Esophagus (tissue), 2 donors: ENCODE measurements at regions not wholly inside any gene's neighbourhood (a gene's known extent, or its start where the extent isn't known, plus 50 kb on each side); places are given as distances from the start of the nearest gene placed in this dataset.

Experiments
- H3K27ac ChIP-seq, 2 donors: one replicate each; pipeline ENCODE4 v1.5.1; 2013; ENCODE audit warnings: low read depth in 2 of 2, mild to moderate bottlenecking in 2 of 2, inconsistent platforms in 1 of 2, low read length in 1 of 2, moderate library complexity in 1 of 2
- H3K27me3 ChIP-seq, 2 donors: one replicate each; pipeline ENCODE4 v1.6.1; 2013; ENCODE audit warnings: low read length in 2 of 2, control low read depth in 1 of 2, mild to moderate bottlenecking in 1 of 2; ENCODE audit not compliant: insufficient read depth in 2 of 2, control insufficient read depth in 1 of 2
- H3K36me3 ChIP-seq, 2 donors: one replicate each; pipeline ENCODE4 v1.6.1; 2013; ENCODE audit warnings: low read length in 1 of 2; ENCODE audit not compliant: control insufficient read depth in 2 of 2, insufficient read depth in 2 of 2
- H3K4me1 ChIP-seq, 2 donors: one replicate each; pipeline ENCODE4 v1.6.1; 2013; ENCODE audit warnings: low read length in 1 of 2; ENCODE audit not compliant: control insufficient read depth in 2 of 2, insufficient read depth in 2 of 2
- H3K4me3 ChIP-seq, 2 donors: one replicate each; pipeline ENCODE4 v1.5.1; 2013; ENCODE audit warnings: low read length in 2 of 2, mild to moderate bottlenecking in 2 of 2, low read depth in 1 of 2, moderate library complexity in 1 of 2
- H3K9me3 ChIP-seq, 2 donors: one replicate each; pipeline ENCODE4 v1.6.1; 2013; ENCODE audit warnings: mild to moderate bottlenecking in 2 of 2, low read depth in 1 of 2, low read length in 1 of 2, moderate library complexity in 1 of 2; ENCODE audit not compliant: control insufficient read depth in 2 of 2, insufficient read depth in 1 of 2
- WGBS, 2 donors: extraction: QIAGEN DNeasy Blood & Tissue Kit; methylation state at CpG; one replicate each; pipeline ENCODE4 v1.1.7; 2013; 5-methylcytosine and 5-hydroxymethylcytosine counted together
- donor health status: healthy with polysubstance abuse.
- donor health status: Bipolar disorder and iron deficiency.

DNA sequence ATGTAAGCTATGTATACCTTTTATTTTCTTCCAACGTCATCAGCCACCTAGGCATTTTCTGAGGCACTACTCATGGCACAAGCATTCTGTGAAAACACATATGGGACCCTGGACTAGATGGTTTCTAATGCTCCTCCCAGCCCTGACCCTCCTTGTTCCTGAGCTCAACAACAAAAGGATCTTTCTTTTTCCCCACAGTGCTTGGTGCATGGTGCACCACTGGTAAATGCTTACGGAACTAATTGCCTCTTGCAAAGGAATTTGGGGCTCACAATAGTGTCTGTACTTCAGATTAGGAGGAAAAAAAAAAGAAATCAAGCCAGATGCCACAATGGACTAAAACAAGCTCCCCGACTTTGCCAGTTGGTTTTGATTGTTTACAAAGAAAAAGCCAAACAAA is 390.5 kb downstream of the PLPP3 start:
- Histone ChIP-seq H3K36me3 (no peaks in the 10 kb centered on the region), H3K27ac (no peak overlapping the region), H3K4me3 (no peak overlapping the region), H3K4me1 (no peaks in the 10 kb centered on the region), H3K9me3 (no peaks in the 10 kb centered on the region), H3K27me3 (no peaks in the 10 kb centered on the region)
- WGBS, 2 donors = 79% methylated on average over 3 of the region's 3 CpGs

DNA sequence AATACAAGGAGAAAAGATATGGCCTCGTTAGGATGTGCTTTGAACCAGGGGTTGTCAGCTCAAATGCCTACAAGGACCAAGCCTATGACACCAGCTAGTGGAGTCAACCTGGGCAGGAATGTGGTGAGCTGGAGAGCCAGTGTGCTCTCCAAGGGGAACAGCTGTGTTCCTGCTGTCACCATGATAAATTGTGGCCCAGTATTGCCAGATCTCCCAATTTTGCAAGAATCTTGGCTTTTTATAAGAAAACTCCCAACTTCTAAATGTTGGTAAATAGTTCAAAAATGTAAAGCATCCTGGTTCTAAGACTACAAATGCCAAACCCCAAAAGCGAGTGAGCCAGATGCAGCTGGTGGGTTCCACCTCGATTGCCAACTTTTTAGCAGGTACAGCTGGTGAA is 391.1 kb downstream of the PLPP3 start:
- H3K36me3 ChIP-seq = no peaks in the 10 kb centered on the region
- H3K27ac ChIP-seq = no peak overlapping the region
- no peak overlapping the region for H3K4me3 ChIP-seq
- no peaks in the 10 kb centered on the region for H3K4me1 ChIP-seq
- WGBS, 2 donors = 80 to 81% methylated on average over 3 of the region's 3 CpGs
- H3K27me3 ChIP-seq = no peaks in the 10 kb centered on the region
- no peaks in the 10 kb centered on the region for H3K9me3 ChIP-seq

DNA sequence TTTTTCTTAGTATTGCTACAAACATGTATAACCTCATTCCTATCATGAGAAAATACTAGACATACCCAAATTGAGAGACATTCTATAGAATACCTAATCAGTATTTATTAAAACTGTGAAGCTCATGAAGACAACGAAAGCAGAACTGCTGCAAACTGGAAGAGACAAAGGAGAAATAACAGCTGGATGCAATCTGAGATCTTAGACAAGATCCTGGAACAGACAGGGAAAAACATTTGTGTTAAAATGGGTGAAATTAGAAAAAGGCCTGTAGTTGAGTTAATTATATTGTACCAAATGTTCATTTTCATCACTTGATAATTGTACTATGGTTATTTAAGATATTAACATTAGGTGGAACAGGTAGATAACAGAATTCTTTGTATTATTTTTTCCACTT is 392.0 kb downstream of the PLPP3 start:
- H3K36me3 ChIP-seq = no peaks in the 10 kb centered on the region
- 64 to 73% methylated on average over 1 of the region's 1 CpG for WGBS, 2 donors
- no peaks in the 10 kb centered on the region for H3K4me1 ChIP-seq

DNA sequence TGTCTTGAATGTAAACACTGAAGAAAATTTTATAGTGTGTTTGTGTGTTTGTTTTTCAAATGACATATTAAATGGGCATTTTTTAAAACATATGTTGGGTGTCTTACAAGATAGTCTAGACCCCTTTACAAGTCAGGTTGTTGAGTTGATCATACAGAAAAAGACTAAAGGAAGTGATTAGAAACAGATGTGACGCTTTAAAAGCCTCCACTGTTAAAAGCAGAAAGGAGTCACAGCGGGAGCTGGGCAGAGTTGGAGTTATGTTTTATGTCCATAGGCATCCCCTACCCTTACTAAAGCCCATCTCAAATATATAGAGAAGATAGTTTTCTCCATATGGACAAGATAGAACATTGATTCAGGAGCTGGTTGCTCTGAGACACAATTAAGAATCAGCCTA is 393.9 kb downstream of the PLPP3 start:
- H3K9me3 ChIP-seq = no peaks in the 10 kb centered on the region
- 92 to 94% methylated on average over 2 of the region's 2 CpGs for WGBS, 2 donors

More for the DNA sequence above, 392.0 kb downstream of the PLPP3 start:
- Histone ChIP-seq H3K9me3 (no peaks in the 10 kb centered on the region), H3K4me3 (no peak overlapping the region), H3K27ac (no peak overlapping the region), H3K27me3 (no peaks in the 10 kb centered on the region)

DNA sequence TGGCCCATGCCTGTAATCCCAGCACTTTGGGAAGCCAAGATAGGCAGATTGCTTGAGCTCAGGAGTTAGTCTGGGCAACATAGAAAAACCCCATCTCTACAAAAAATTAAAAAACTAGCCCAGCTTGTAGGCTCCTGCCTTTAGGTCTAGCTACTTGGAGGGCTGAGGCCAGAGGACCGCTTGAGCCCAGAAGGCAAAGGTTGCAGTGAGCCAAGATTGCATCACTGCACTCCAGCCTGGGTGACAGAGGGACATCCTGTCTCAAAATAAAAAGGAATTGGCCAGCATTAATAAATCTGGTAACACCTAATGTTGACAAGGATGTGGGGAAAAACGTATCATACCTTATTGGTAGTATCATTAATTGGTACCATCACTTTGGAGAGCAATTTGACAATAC is 396.2 kb downstream of the PLPP3 start:
- Histone ChIP-seq H3K27ac (no peak overlapping the region), H3K4me1 (no peaks in the 10 kb centered on the region), H3K9me3 (no peaks in the 10 kb centered on the region), H3K4me3 (no peak overlapping the region), H3K36me3 (no peaks in the 10 kb centered on the region), H3K27me3 (no peaks in the 10 kb centered on the region)
- WGBS, 2 donors = 88 to 93% methylated on average over 2 of the region's 2 CpGs

More for the DNA sequence above, 393.9 kb downstream of the PLPP3 start:
- Histone ChIP-seq H3K27ac (no peak overlapping the region), H3K36me3 (no peaks in the 10 kb centered on the region), H3K4me1 (no peaks in the 10 kb centered on the region), H3K4me3 (no peak overlapping the region), H3K27me3 (no peaks in the 10 kb centered on the region)

DNA sequence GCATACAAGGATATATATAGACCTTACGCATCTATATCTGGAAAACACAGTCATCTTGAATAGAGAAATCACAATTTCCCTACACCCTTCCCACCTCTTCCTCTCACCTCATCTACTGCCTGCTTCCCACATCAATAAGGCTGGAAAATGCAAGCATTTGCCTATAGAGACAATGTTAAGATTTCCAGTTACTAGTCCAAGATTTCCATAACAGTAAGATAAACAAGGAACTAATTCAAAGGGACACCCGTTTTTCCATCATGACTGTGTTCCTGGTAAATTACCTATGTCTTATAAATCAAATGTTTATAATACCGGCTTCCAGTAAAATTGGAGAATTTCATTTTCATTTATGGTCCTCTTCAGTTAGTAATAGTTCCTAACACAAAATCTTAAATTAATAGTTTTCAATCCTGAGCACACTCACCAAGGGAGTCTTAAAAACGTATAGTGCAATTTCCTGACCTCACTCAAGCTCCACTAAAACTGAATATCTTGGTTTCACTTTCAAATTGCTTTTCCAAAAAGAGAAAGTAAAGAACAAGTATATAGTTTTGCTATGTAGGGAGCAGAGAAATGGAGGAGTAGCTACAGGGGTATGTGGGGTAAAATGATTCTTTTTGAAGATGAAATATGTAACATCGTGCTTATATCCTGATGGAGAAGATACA is 398.7 kb downstream of the PLPP3 start:
- Histone ChIP-seq H3K4me1 (no peaks in the 10 kb centered on the region), H3K9me3 (no peaks in the 10 kb centered on the region), H3K36me3 (no peaks in the 10 kb centered on the region), H3K27me3 (no peaks in the 10 kb centered on the region), H3K27ac (no peak overlapping the region), H3K4me3 (peak overlapping the region in 1 of 2 donors; percentile 5)
- 47 to 55% methylated on average over 5 of the region's 5 CpGs for WGBS, 2 donors

DNA sequence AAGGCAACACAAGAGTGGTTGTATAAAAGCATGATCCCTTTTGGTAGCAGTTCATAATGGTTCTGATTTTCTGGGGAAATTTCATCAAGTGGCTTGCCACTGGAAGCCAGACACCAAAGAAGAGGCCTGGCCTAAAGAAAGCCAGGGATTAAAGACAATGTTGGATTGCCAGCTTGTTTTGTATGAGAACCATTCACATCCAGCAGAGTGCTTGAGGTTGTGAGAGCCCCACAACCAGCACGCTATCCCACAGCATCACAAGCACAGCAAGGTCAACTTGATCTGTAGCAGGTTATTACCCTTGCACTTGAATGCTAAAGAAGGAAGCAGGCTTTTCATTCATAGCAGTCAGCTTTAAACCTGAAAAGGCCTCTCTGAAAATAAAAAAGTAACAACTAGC is 399.8 kb downstream of the PLPP3 start:
- Histone ChIP-seq H3K4me3 (no peak overlapping the region), H3K36me3 (no peaks in the 10 kb centered on the region), H3K27me3 (no peaks in the 10 kb centered on the region), H3K4me1 (no peaks in the 10 kb centered on the region), H3K9me3 (no peaks in the 10 kb centered on the region), H3K27ac (no peak overlapping the region)
- 94 to 100% methylated on average over 1 of the region's 1 CpG for WGBS, 2 donors

DNA sequence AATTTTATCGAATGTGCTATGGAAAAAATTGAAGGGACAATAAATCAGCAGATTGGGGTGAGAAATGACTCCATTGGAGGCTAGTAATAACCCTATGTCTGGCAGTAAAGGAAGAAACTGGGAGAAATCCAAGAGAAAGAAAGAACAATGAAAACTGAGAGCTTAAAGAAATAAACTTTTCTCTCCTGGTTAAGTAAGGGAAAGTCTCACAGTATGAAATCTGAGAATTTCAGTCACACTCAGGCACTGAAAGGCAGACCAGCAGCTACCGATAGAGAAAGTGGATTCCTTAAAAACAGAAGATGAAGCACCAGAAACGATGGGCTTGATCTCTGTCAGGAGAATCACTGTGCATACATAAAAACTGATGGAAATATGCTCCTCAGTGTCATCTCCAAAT is 404.2 kb downstream of the PLPP3 start:
- Histone ChIP-seq H3K27me3 (no peaks in the 10 kb centered on the region), H3K36me3 (no peaks in the 10 kb centered on the region), H3K4me1 (peaks cover 2% of the 10 kb centered on the region in 2 donors), H3K27ac (no peak overlapping the region), H3K9me3 (no peaks in the 10 kb centered on the region), H3K4me3 (no peak overlapping the region)
- WGBS, 2 donors = 64 to 66% methylated on average over 3 of the region's 3 CpGs

DNA sequence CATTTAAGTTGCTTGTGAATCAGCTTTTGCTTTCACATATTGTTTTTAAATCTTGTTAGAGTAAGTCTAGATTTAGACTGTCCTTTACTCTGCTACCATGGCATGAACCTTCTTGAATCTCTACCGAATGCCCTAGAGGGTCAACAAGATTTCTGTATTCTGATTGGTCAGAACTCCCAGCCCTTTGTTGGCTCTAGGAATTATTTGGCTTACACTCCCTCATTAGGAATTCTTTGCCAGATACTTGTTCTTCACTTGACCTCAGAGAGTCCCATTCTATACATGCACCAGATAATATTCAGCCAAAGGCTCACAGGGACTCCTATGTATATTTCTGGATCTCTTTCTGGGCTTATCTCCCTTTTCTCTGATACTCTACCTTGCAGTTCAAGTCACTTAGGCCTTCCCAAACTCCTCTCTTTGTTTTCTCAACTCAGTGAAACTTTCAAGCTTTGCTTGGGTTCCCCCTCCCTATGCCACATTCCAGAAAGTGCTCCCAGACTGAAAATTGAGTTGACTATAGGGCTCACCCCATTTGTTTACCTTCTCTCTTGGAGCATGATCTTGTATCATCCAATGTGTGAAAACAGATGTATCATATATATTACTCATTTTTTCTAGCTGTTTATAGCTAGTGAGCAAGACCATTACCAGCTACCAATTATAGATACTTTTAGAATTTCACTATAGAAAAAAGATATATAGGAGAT is 405.0 kb downstream of the PLPP3 start:
- H3K36me3 ChIP-seq = no peaks in the 10 kb centered on the region
- H3K4me1 ChIP-seq = peaks cover 2% of the 10 kb centered on the region in 2 donors
- H3K27me3 ChIP-seq = no peaks in the 10 kb centered on the region
- no peak overlapping the region for H3K4me3 ChIP-seq
- H3K27ac ChIP-seq = no peak overlapping the region
- no peaks in the 10 kb centered on the region for H3K9me3 ChIP-seq
- 38 to 39% methylated on average over 1 of the region's 1 CpG for WGBS, 2 donors

DNA sequence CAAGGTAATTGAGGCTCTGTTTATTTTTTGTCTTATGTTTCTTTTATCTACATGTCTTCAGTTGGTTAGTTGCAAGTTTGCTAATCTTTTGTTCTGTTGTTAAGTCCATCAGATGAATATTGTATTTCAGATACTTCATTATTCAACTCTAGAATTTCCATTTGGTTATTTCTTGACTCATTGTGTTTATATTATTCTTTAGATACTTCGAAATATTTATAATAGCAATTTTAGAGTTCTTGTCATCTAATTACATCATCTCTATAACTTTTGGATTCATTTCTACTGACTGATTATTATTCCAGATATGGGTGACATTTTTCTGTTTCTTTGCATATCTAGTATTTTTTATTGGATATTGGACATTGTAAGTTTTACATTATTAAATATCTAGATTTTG is 405.6 kb downstream of the PLPP3 start:
- 25 to 36% methylated on average over 1 of the region's 1 CpG for WGBS, 2 donors
- no peaks in the 10 kb centered on the region for H3K36me3 ChIP-seq
- no peak overlapping the region for H3K27ac ChIP-seq
- peaks cover 2% of the 10 kb centered on the region in 2 donors for H3K4me1 ChIP-seq
- H3K27me3 ChIP-seq = no peaks in the 10 kb centered on the region
- no peaks in the 10 kb centered on the region for H3K9me3 ChIP-seq
- no peak overlapping the region for H3K4me3 ChIP-seq
